Activated CD8-positive, alpha-beta T cell treated with anti-CD3 and anti-CD28 coated beads for 36 hours (primary cell): ENCODE measurements at regions not wholly inside any gene's neighbourhood (a gene's known extent, or its start where the extent isn't known, plus 50 kb on each side); places are given as distances from the start of the nearest gene placed in this dataset.

Experiments used
- ATAC-seq: fragments of 200-7000 bp; cut with Tn5 transposase; one replicate; pipeline ENCODE4 v1.10.0; 2021; ENCODE audit warnings: mild to moderate bottlenecking, moderate library complexity
- CTCF ChIA-PET: fragments of 350-600 bp; sonication (Branson Sonifier 250); formaldehyde crosslinking; loops from one replicate; lab custom pipeline; 2021; ENCODE audit warnings: antibody characterized with exemption; lab: Charles Lee
- POLR2A ChIA-PET: fragments of 350-600 bp; sonication (Branson Sonifier 250); formaldehyde crosslinking; loops from one replicate; lab custom pipeline; 2021; ENCODE audit warnings: antibody characterized with exemption; lab: Charles Lee
- DNase-seq: peaks from one replicate; pipeline ENCODE4 v3.0.0-alpha.2; 2020
- H3K27ac Mint-ChIP-seq: one replicate; pipeline ENCODE4 v1.8.0; 2021; ENCODE audit warnings: mild to moderate bottlenecking, mixed read lengths
- H3K27me3 Mint-ChIP-seq: one replicate; pipeline ENCODE4 v1.8.0; 2021; ENCODE audit warnings: mixed read lengths
- H3K36me3 Mint-ChIP-seq: one replicate; pipeline ENCODE4 v1.8.0; 2021; ENCODE audit warnings: low read depth, mixed read lengths
- H3K4me1 Mint-ChIP-seq: one replicate; pipeline ENCODE4 v1.8.0; 2021; ENCODE audit warnings: low read depth, mixed read lengths
- H3K4me3 Mint-ChIP-seq: one replicate; pipeline ENCODE4 v1.8.0; 2021; ENCODE audit warnings: mild to moderate bottlenecking, moderate library complexity, mixed read lengths
- H3K9me3 Mint-ChIP-seq: one replicate; pipeline ENCODE4 v1.8.0; 2021; ENCODE audit warnings: mixed read lengths
- intact Hi-C: fragments of 100-400 bp; cut with micrococcal nuclease; formaldehyde crosslinking; loops from one replicate; pipeline ENCODE4 v1.10.0; 2022
- TF ChIP-seq, protein P1 (sequence below): fragments of 200-600 bp; IDR thresholded peaks from one replicate; pipeline ENCODE4 v1.8.0; 2022; ENCODE audit warnings: antibody characterized with exemption, mild to moderate bottlenecking

DNA sequence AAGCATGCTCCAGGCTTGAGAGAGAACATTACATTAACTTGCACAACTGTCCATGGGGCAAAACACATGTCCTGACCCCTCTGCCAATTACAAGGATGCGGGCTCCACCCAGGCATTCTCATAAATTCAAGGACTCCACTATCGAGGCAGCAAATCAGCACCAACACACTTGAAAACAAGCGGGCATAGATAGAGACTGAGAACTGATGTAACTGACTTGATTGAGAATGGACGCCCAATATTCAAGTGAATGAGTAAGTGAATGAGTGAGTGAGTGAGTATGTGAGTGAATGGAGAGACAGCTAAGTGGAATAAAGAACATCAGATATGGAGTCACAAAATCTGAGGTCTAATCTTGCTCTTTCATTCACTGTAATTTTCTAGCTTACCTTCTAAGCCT lies 75.0 kb upstream of the VSTM2B start:
- DNase-seq (no peak), ATAC-seq (no peak)
- no peak overlapping the region for H3K27ac Mint-ChIP-seq
- H3K4me1 Mint-ChIP-seq, result no peaks in the 10 kb centered on the region
- H3K4me3 Mint-ChIP-seq, result no peak overlapping the region
- CTCF ChIA-PET, result no interaction called here
- no peaks in the 10 kb centered on the region for H3K36me3 Mint-ChIP-seq
- peaks cover 11% of the 10 kb centered on the region for H3K27me3 Mint-ChIP-seq
- no peaks in the 10 kb centered on the region for H3K9me3 Mint-ChIP-seq
- POLR2A ChIA-PET, result no interaction called here
- TF ChIP-seq, protein P1, sequence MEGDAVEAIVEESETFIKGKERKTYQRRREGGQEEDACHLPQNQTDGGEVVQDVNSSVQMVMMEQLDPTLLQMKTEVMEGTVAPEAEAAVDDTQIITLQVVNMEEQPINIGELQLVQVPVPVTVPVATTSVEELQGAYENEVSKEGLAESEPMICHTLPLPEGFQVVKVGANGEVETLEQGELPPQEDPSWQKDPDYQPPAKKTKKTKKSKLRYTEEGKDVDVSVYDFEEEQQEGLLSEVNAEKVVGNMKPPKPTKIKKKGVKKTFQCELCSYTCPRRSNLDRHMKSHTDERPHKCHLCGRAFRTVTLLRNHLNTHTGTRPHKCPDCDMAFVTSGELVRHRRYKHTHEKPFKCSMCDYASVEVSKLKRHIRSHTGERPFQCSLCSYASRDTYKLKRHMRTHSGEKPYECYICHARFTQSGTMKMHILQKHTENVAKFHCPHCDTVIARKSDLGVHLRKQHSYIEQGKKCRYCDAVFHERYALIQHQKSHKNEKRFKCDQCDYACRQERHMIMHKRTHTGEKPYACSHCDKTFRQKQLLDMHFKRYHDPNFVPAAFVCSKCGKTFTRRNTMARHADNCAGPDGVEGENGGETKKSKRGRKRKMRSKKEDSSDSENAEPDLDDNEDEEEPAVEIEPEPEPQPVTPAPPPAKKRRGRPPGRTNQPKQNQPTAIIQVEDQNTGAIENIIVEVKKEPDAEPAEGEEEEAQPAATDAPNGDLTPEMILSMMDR, result no peak
- intact Hi-C loops, result no loop called here

DNA sequence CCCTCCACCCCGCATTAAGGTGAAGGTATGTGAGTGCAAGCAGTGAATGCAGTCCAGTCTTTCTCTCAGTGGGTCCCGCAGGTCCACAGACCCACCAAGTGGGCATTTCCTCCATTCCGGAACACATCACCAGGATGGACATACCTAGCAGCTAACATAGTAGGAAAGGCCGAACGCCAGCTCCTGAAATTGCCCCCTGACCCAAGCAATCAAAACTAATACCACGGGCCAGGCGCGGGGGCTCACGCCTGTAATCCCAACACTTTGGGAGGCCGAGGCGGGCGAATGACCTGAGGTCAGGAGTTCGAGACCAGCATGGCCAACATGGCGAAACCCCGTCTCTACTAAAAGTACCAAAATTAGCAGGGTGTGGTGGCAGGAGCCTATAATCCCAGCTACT lies 71.7 kb upstream of the VSTM2B start:
- CTCF ChIA-PET, result interaction anchor here (1.9 kb wide), 1 partner anchor 74 kb away, joined by 4 read pairs; no protein-coding TSS in a partner anchor
- POLR2A ChIA-PET, result no interaction called here
- H3K36me3 Mint-ChIP-seq, result no peaks in the 10 kb centered on the region
- H3K27me3 Mint-ChIP-seq, result peaks cover 16% of the 10 kb centered on the region
- ATAC-seq (no peak), DNase-seq (no peak)
- no peak overlapping the region for H3K27ac Mint-ChIP-seq
- no peak overlapping the region for H3K4me3 Mint-ChIP-seq
- H3K4me1 Mint-ChIP-seq, result no peaks in the 10 kb centered on the region
- TF ChIP-seq, protein P1, result no peak
- intact Hi-C loops, result no loop called here
- peaks cover 3% of the 10 kb centered on the region for H3K9me3 Mint-ChIP-seq

DNA sequence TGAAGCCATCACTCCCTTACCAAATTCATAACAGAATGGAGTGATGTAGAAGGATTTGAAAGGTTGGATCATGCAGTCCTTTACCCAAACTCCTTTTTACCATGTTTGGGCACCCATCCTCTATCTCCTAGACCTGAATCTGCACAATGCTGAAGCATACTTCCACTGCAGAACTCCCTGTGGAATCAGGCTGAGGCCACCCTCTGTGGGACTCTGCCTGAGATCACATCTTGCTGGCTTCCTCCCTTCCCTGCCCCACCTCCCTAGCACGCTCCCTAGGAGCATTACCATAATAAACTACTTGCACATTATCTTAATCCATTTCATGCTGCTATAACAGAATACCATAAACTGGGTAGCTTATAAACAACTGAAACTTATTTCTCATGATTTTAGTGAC lies 68.4 kb upstream of the VSTM2B start:
- Mint-ChIP-seq H3K4me1 (no peaks in the 10 kb centered on the region), H3K9me3 (peaks cover 3% of the 10 kb centered on the region), H3K27me3 (peaks cover 9% of the 10 kb centered on the region), H3K27ac (no peak overlapping the region), H3K4me3 (no peak overlapping the region), H3K36me3 (no peaks in the 10 kb centered on the region)
- ChIA-PET CTCF (no interaction called here), POLR2A (interaction anchor here (1.2 kb wide), 1 partner anchor 8 kb away, joined by 3 read pairs; no protein-coding TSS in a partner anchor)
- ATAC-seq (no peak), DNase-seq (no peak)
- intact Hi-C loops, result no loop called here
- TF ChIP-seq, protein P1, result no peak

DNA sequence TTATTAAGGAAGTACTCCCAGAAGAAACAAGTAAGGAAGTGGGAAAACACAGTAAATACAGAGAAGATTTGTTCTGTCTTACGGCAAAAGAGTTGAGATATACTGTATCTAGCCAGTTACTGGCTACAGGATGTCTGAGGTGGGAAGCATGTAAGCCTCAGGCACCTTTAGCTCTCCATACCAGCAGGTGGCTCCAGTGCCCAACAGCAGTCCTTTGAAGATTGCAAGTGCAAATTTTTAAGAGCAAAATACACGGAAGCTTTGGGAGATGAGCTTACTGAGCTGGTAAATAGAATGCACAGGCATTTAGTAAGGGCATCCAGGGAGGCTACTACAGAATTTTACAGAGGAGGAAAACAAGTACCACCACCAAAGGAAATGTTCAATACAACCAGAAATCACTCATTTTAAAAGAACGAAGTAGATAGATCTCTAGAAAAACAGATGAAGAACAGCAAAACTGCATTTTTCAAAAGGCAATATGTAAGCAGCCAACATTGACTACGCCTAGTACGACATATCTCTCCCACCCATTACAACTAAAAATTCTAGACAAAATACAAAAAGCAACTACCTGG lies 57.9 kb upstream of the VSTM2B start:
- no peak overlapping the region for H3K4me3 Mint-ChIP-seq
- ATAC-seq (peak; percentile 51), DNase-seq (peak; percentile 56)
- no peaks in the 10 kb centered on the region for H3K9me3 Mint-ChIP-seq
- H3K27ac Mint-ChIP-seq, result no peak overlapping the region
- ChIA-PET CTCF (interaction anchor here (1.0 to 1.3 kb wide), 4 partner anchors 11 to 60 kb away, joined by 3 to 4 read pairs (median 3); no protein-coding TSS in a partner anchor), POLR2A (no interaction called here)
- TF ChIP-seq, protein P1, result peak; percentile 21
- intact Hi-C loops, result no loop called here
- H3K27me3 Mint-ChIP-seq, result peaks cover 13% of the 10 kb centered on the region
- no peaks in the 10 kb centered on the region for H3K4me1 Mint-ChIP-seq
- H3K36me3 Mint-ChIP-seq, result no peaks in the 10 kb centered on the region

DNA sequence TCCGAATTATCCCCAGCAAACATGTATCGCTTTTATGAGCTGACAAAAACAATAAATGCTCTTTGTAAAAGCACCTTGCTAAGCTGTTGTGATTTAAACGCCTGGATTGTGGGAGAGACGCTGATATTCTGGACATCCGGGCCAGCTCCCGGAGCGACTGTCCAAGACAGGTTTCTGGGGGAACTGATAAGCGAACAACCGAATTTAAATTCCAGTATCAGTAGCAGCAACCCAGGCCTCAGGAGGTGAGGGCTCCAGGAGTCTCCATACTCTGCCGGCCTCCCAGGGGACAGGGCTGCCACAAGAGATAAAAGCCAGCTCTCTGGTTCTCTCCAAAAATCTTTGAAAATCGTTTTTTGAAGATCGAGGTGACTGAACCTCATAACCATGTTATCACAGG lies 50.3 kb upstream of the VSTM2B start:
- Mint-ChIP-seq H3K9me3 (no peaks in the 10 kb centered on the region), H3K36me3 (no peaks in the 10 kb centered on the region), H3K27ac (no peak overlapping the region), H3K4me3 (no peak overlapping the region), H3K27me3 (peaks cover 11% of the 10 kb centered on the region), H3K4me1 (no peaks in the 10 kb centered on the region)
- ChIA-PET CTCF (no interaction called here), POLR2A (no interaction called here)
- no peak for DNase-seq
- TF ChIP-seq, protein P1, result no peak
- intact Hi-C loops, result no loop called here
- ATAC-seq, result no peak
